Tibial nerve (tissue), 4 donors: ENCODE measurements at regions not wholly inside any gene's neighbourhood (a gene's known extent, or its start where the extent isn't known, plus 50 kb on each side); places are given as distances from the start of the nearest gene placed in this dataset.

ENCODE experiments used
- DNase-seq, 2 donors: peaks; one replicate each; pipeline ENCODE4 v3.0.0-alpha.2; 2019; ENCODE audit warnings: low spot score in 2 of 2
- H3K27ac ChIP-seq, 4 donors: fragments of 200-600 bp; sonication (generic) in 3 of 4; one replicate each; pipeline ENCODE4 v1.5.1; 2017 to 2019; ENCODE audit warnings: mild to moderate bottlenecking in 1 of 4
- H3K27me3 ChIP-seq, 2 donors: fragments of 200-600 bp; sonication (generic) in 1 of 2; one replicate each; pipeline versions ENCODE4 v1.5.1 to v1.6.0; 2017 to 2019
- H3K36me3 ChIP-seq, 3 donors: fragments of 200-600 bp; sonication (generic); one replicate each; pipeline ENCODE4 v1.5.1; 2018 to 2019
- H3K4me1 ChIP-seq, 4 donors: fragments of 200-600 bp; sonication (generic) in 3 of 4; one replicate each; pipeline ENCODE4 v1.5.1; 2017 to 2019
- H3K4me3 ChIP-seq, 4 donors: fragments of 200-600 bp; sonication (generic) in 3 of 4; one replicate each; pipeline ENCODE4 v1.5.1; 2017 to 2019; ENCODE audit warnings: mild to moderate bottlenecking in 1 of 4, moderate library complexity in 1 of 4
- H3K9me3 ChIP-seq, 4 donors: fragments of 200-600 bp; sonication (generic) in 3 of 4; one replicate each; pipeline ENCODE4 v1.5.1; 2017 to 2019
- EP300 ChIP-seq, 2 donors: sonication (generic); formaldehyde crosslinking; IDR thresholded peaks; one replicate each; pipeline ENCODE4 v1.6.1; 2017; ENCODE audit warnings: antibody characterized with exemption in 2 of 2, mild to moderate bottlenecking in 1 of 2
- POLR2A ChIP-seq, 2 donors: fragments of 450-650 bp; IDR thresholded peaks; one replicate each; pipeline ENCODE4 v1.6.1; 2017; ENCODE audit warnings: antibody characterized with exemption in 2 of 2, mild to moderate bottlenecking in 2 of 2, moderate library complexity in 2 of 2
- WGBS, 2 donors: methylation state at CpG; one replicate each; pipeline ENCODE4 v1.1.5; 2018; 5-methylcytosine and 5-hydroxymethylcytosine counted together
- TF ChIP-seq, protein P1 (sequence below), 5 experiments: fragments of 200-600 bp in 3 of 5; fragments of 450-650 bp in 2 of 5; sonication (generic) in 3 of 5; IDR thresholded peaks; one replicate each; pipeline ENCODE4 v1.5.1; 2016 to 2019; ENCODE audit warnings: antibody characterized with exemption in 5 of 5, mild to moderate bottlenecking in 3 of 5, moderate library complexity in 2 of 5

DNA sequence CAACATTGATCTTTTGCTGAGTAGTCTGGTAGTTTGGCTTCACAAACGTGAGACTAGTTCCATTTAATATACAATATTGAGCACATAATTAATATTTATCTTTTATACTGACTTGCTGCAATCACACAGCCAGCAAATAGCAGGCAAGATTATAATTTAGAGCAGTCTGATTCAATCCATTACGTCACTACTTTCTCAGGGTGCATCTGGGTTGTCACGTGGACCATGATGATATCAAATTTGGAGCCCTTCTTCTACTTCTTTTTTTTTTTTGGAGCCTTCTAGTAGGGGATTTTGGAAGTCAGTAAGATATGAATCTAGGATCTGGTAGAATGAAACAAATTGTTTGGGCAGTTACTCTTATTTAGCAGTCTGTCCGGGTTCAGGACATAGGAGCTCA, 100.6 kb upstream of the SLC5A9 start:
- WGBS, 2 donors: 68 to 88% methylated on average over 4 of the region's 4 CpGs
- no peaks in the 10 kb centered on the region for H3K27me3 ChIP-seq
- no peaks in the 10 kb centered on the region for H3K4me1 ChIP-seq
- no peak overlapping the region for H3K27ac ChIP-seq
- TF ChIP-seq EP300 (IDR thresholded peaks at IDR 0.05) (no peak), POLR2A (IDR thresholded peaks at IDR 0.05) (no peak)
- DNase-seq: no peak
- H3K4me3 ChIP-seq: no peak overlapping the region
- H3K9me3 ChIP-seq: peaks cover 0 to 11% (median 0%) of the 10 kb centered on the region in 4 donors
- H3K36me3 ChIP-seq: no peaks in the 10 kb centered on the region

DNA sequence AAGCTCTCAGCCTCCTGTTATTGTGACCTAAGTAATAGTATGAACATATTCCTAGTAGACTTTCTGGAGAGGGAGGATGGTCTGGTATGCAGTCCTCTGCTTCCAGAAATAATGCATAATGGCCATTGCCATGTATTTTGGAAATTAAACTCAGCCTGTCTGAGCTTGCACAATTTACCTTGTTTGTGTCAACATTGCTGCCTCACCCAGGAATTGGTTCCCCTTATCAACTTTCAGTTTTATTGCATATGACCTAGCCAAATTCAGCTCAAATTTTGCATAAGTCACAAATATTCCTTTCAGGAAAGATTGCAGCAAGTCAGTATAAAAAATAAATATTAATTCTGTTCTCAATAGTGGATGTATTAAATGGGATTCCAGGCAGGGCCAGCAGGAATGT, 101.9 kb upstream of the SLC5A9 start:
- Histone ChIP-seq H3K36me3 (no peaks in the 10 kb centered on the region), H3K4me1 (no peaks in the 10 kb centered on the region), H3K4me3 (no peak overlapping the region), H3K27me3 (no peaks in the 10 kb centered on the region), H3K9me3 (peaks cover 0 to 20% (median 0%) of the 10 kb centered on the region in 4 donors), H3K27ac (no peak overlapping the region)
- TF ChIP-seq EP300 (IDR thresholded peaks at IDR 0.05): no peak
- TF ChIP-seq POLR2A (IDR thresholded peaks at IDR 0.05): no peak
- TF ChIP-seq, protein P1, sequence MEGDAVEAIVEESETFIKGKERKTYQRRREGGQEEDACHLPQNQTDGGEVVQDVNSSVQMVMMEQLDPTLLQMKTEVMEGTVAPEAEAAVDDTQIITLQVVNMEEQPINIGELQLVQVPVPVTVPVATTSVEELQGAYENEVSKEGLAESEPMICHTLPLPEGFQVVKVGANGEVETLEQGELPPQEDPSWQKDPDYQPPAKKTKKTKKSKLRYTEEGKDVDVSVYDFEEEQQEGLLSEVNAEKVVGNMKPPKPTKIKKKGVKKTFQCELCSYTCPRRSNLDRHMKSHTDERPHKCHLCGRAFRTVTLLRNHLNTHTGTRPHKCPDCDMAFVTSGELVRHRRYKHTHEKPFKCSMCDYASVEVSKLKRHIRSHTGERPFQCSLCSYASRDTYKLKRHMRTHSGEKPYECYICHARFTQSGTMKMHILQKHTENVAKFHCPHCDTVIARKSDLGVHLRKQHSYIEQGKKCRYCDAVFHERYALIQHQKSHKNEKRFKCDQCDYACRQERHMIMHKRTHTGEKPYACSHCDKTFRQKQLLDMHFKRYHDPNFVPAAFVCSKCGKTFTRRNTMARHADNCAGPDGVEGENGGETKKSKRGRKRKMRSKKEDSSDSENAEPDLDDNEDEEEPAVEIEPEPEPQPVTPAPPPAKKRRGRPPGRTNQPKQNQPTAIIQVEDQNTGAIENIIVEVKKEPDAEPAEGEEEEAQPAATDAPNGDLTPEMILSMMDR (IDR thresholded peaks at IDR 0.05): no peak
- no peak for DNase-seq

DNA sequence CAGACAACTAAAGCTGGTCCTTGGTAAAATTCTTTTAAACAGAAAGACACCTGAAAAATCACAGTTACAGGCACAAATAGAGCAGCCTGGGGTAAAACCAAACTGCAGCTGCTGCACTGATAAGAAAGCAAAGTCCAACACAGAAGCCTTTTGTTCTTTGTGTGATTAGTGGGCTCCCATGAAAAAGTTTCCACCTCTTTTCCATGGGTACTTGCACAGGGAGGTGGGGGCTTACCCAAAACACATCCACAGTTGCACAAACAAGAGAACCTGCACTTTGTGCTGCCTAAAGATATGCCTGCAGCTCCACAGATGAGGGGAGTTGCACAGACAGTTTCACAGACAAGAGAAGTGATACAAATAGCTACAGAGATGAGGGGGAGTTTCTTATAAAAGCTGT, 106.7 kb upstream of the SLC5A9 start:
- peaks cover 0 to 20% (median 0%) of the 10 kb centered on the region in 4 donors for H3K9me3 ChIP-seq
- no peak for TF ChIP-seq EP300 (IDR thresholded peaks at IDR 0.05)
- TF ChIP-seq, protein P1 (IDR thresholded peaks at IDR 0.05): no peak
- TF ChIP-seq POLR2A (IDR thresholded peaks at IDR 0.05): no peak

DNA sequence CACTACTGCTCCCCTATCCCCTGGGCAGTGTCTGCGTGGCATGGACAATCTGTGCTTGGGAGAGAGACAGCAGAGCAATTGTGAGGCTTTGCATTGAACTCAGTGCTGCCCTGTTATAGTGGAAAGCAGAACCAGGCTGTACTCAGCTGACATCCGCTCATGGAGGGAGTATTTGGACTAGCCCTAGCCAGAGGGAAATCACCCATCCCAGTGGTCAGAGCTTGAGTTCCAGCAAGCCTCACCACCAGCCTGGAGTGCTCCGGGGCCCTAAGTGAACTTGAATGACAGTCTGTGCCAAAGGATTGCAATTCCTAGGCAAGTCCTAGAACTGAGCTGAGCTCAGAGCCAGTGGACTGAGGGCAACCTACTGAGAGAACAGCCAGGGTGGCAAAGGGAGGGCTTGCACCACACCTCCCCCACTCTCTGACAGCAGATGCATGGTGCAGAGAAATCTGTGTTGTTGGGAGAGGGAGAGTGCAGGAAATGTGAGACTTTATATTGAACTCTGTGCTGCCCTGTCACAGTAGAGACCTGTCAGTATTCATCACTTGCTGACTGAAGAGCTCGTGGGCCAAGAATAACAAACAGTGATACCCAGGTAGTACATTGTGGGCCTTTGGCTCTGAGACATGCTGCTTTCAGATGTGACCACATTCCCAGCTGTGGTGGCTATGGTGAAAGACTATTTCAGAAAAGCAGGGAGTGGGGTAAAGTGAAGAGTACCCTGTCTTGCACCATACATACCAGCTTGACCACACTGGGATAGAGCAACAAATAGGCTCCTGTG, 107.7 kb upstream of the SLC5A9 start:
- Histone ChIP-seq H3K4me1 (no peaks in the 10 kb centered on the region), H3K36me3 (no peaks in the 10 kb centered on the region), H3K27me3 (no peaks in the 10 kb centered on the region), H3K27ac (no peak overlapping the region), H3K9me3 (peaks cover 0 to 20% (median 0%) of the 10 kb centered on the region in 4 donors), H3K4me3 (no peak overlapping the region)
- 88 to 89% methylated on average over 3 to 4 of the region's 4 CpGs for WGBS, 2 donors
- TF ChIP-seq EP300 (IDR thresholded peaks at IDR 0.05): no peak
- TF ChIP-seq, protein P1 (IDR thresholded peaks at IDR 0.05): no peak
- TF ChIP-seq POLR2A (IDR thresholded peaks at IDR 0.05): no peak
- DNase-seq: no peak

More for the DNA sequence above, 106.7 kb upstream of the SLC5A9 start:
- Histone ChIP-seq H3K27ac (no peak overlapping the region), H3K36me3 (no peaks in the 10 kb centered on the region), H3K4me3 (no peak overlapping the region), H3K4me1 (no peaks in the 10 kb centered on the region), H3K27me3 (no peaks in the 10 kb centered on the region)
- DNase-seq: no peak

DNA sequence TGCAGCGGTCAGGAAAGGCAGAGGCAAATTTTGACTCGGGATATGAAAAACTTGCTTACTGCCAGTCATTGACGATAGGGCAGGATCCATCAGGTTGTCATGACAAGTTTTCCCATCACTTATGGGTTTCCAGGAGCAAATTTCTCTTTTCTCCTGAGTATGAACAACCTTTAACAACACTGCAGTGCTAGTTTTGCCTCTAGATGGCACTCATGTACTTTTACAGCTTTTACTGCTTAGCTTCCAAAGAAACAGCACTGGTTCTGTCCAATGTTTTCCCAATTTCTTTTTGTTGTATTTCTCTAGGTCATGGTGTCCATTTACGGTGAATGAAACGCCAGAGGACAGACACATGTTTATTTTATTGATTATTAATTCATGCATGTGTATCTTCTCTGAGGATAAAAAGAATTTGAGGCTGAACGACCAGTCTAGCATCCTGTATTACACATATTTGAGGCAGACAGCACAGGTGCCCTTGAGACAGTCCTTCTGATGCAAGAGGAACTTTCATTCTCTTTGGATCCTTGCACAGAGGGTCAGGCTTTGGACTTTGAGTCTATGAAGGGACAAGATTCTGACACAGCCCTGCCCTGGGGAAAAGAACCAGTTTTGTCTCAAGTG, 112.3 kb upstream of the TRABD2B start:
- H3K4me1 ChIP-seq: peaks cover 0 to 3% (median 0%) of the 10 kb centered on the region in 4 donors
- DNase-seq: peak in 1 of 2 donors; percentile 73
- H3K27me3 ChIP-seq: no peaks in the 10 kb centered on the region
- no peaks in the 10 kb centered on the region for H3K36me3 ChIP-seq
- no peak overlapping the region for H3K27ac ChIP-seq
- TF ChIP-seq EP300 (IDR thresholded peaks at IDR 0.05) (no peak), POLR2A (IDR thresholded peaks at IDR 0.05) (no peak)
- TF ChIP-seq, protein P1 (IDR thresholded peaks at IDR 0.05): peak; percentile 60 to 82 (median 73)
- H3K4me3 ChIP-seq: no peak overlapping the region
- H3K9me3 ChIP-seq: no peaks in the 10 kb centered on the region
- WGBS, 2 donors: 15 to 19% methylated on average over 6 of the region's 6 CpGs
